ENCODE measurements at regions not wholly inside any gene's neighbourhood (a gene's known extent, or its start where the extent isn't known, plus 50 kb on each side); places are given as distances from the start of the nearest gene placed in this dataset.

GRCh38 chr4:10753856-10754402 is 69.4 kb upstream of the CLNK start:
- no peak for DNase-seq (ENCODE audit: low read depth)

GRCh38 chr4:10753336-10753735 is 68.8 kb upstream of the CLNK start:
- DNase-seq (ENCODE audit: low read depth): no peak

- DNase-seq (ENCODE audit: low read depth): no peak
Observed at GRCh38 chr4:10750714-10751113, 66.1 kb upstream of the CLNK start.

GRCh38 chr4:10747186-10747585 is 62.6 kb upstream of the CLNK start:
- no peak for DNase-seq (ENCODE audit: low read depth)

GRCh38 chr4:10746371-10747171 is 62.0 kb upstream of the CLNK start:
- DNase-seq (ENCODE audit: low read depth): peak; percentile 40

GRCh38 chr4:10743357-10743756 is 58.8 kb upstream of the CLNK start:
- no peak for DNase-seq (ENCODE audit: low read depth)

GRCh38 chr4:10741961-10742699 is 57.6 kb upstream of the CLNK start:
- no peak for DNase-seq (ENCODE audit: low read depth)

GRCh38 chr4:10740891-10741620 is 56.5 kb upstream of the CLNK start:
- DNase-seq (ENCODE audit: low read depth): peak; percentile 52

- no peak for DNase-seq (ENCODE audit: low read depth)
Observed at GRCh38 chr4:10740251-10740650, 55.7 kb upstream of the CLNK start.

- peak; percentile 69 for DNase-seq (ENCODE audit: low read depth)
Observed at GRCh38 chr4:10738826-10739489, 54.4 kb upstream of the CLNK start.

- DNase-seq (ENCODE audit: low read depth): peak; percentile 61
Observed at GRCh38 chr4:10737337-10737736, 52.8 kb upstream of the CLNK start.

GRCh38 chr4:10736895-10737294 is 52.3 kb upstream of the CLNK start:
- DNase-seq (ENCODE audit: low read depth): no peak

- DNase-seq (ENCODE audit: low read depth): no peak
Observed at GRCh38 chr4:10736266-10736665, 51.7 kb upstream of the CLNK start.

- no peak for DNase-seq (ENCODE audit: low read depth)
Observed at GRCh38 chr4:10734697-10735096, 50.1 kb upstream of the CLNK start.

Data from amniotic epithelial cell (primary cell).